NT2/D1 (cell line): ENCODE measurements at regions not wholly inside any gene's neighbourhood (a gene's known extent, or its start where the extent isn't known, plus 50 kb on each side); places are given as distances from the start of the nearest gene placed in this dataset.

Experiments
- SUZ12 ChIP-seq: IDR thresholded peaks from 2 replicates; pipeline ENCODE4 v1.6.1; 2011; ENCODE audit not compliant: insufficient read length, insufficient read depth; ENCODE audit errors: extremely low read depth
- YY1 ChIP-seq: IDR thresholded peaks from 2 replicates; pipeline ENCODE4 v1.6.1; 2011; ENCODE audit not compliant: insufficient read length, insufficient read depth
- ZNF274 ChIP-seq: IDR thresholded peaks from 2 replicates; pipeline ENCODE4 v1.6.1; 2011; ENCODE audit warnings: mild to moderate bottlenecking, low read depth, low read length

DNA sequence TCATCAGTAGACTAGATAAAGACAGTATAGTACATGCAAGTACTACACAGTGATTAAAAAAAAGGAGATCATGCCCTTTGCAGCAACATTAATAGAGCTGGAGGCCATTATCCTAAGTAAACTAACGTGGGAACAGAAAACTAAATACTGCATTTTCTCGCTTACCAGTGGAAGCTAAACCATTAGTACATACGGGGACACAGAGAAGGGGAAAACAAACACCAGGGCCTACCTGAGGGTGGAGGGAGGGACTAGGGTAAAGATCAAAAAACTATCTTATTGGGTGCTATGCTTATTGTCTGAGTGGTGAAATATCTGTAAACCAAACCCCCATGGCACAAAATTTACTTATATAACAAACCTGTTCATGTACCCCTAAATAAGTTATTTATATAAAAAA is 836.9 kb downstream of the SH3BGRL start:
- no peak for TF ChIP-seq YY1
- no peak for TF ChIP-seq SUZ12
- TF ChIP-seq ZNF274, result no peak
